HG03159 (cell line): ENCODE measurements at regions not wholly inside any gene's neighbourhood (a gene's known extent, or its start where the extent isn't known, plus 50 kb on each side); places are given as distances from the start of the nearest gene placed in this dataset.
"Not testable (repeated sequence)": the region's sequence is repeated elsewhere in the genome, so short reads cannot be mapped to it uniquely, and the experiment has no call there.

Source experiments
- ATAC-seq: cut with Tn5 transposase; IDR thresholded peaks from one replicate; pipeline ENCODE4 v1.9.1; 2021; ENCODE audit warnings: mild to moderate bottlenecking, moderate library complexity; ENCODE audit not compliant: unreplicated experiment

- no peak for ATAC-seq
These were observed 600.5 kb upstream of the SLIT2 start for GRCh38 chr4:19650903-19651864.

GRCh38 chr4:19645589-19645988 is 606.1 kb upstream of the SLIT2 start:
- no peak for ATAC-seq

- ATAC-seq: no peak
These were observed 615.3 kb upstream of the SLIT2 start for GRCh38 chr4:19636451-19636850.

- ATAC-seq: no peak
These were observed 619.9 kb upstream of the SLIT2 start for GRCh38 chr4:19631814-19632213.

GRCh38 chr4:19623866-19624265 is 627.8 kb upstream of the SLIT2 start:
- ATAC-seq: no peak

- ATAC-seq: no peak
These were observed 636.5 kb upstream of the SLIT2 start for GRCh38 chr4:19615086-19615689.

- no peak for ATAC-seq
These were observed 637.5 kb upstream of the SLIT2 start for GRCh38 chr4:19614171-19614570.

- ATAC-seq: no peak
These were observed 655.4 kb upstream of the SLIT2 start for GRCh38 chr4:19596342-19596741.

- ATAC-seq: no peak
These were observed 659.3 kb upstream of the SLIT2 start for GRCh38 chr4:19592391-19592790.

- ATAC-seq: no peak
These were observed 667.7 kb upstream of the SLIT2 start for GRCh38 chr4:19583827-19584569.

- no peak for ATAC-seq
These were observed 671.6 kb upstream of the SLIT2 start for GRCh38 chr4:19580095-19580494.

GRCh38 chr4:19579608-19580007 is 672.1 kb upstream of the SLIT2 start:
- no peak for ATAC-seq

GRCh38 chr4:19577097-19577496 is 674.6 kb upstream of the SLIT2 start:
- ATAC-seq: no peak

GRCh38 chr4:19575924-19576323 is 675.8 kb upstream of the SLIT2 start:
- ATAC-seq: no peak

GRCh38 chr4:19566041-19566440 is 685.7 kb upstream of the SLIT2 start:
- ATAC-seq: no peak

- ATAC-seq: no peak
These were observed 689.2 kb upstream of the SLIT2 start for GRCh38 chr4:19562456-19562855.

- no peak for ATAC-seq
These were observed 694.5 kb upstream of the SLIT2 start for GRCh38 chr4:19557161-19557560.

GRCh38 chr4:19556276-19556675 is 695.4 kb upstream of the SLIT2 start:
- ATAC-seq: not testable (repeated sequence)

- ATAC-seq: no peak
These were observed 704.2 kb upstream of the SLIT2 start for GRCh38 chr4:19547463-19547862.

GRCh38 chr4:19544446-19545125 is 707.1 kb upstream of the SLIT2 start:
- no peak for ATAC-seq
